RWPE2 (cell line): ENCODE measurements at regions not wholly inside any gene's neighbourhood (a gene's known extent, or its start where the extent isn't known, plus 50 kb on each side); places are given as distances from the start of the nearest gene placed in this dataset.

Experiments
- ATAC-seq: fragments of 200-7000 bp; cut with Tn5 transposase; 3 replicates; pipeline ENCODE4 v1.9.1; 2021; ENCODE audit warnings: low read depth
- DNase-seq: peaks from one replicate; pipeline ENCODE4 v3.0.0-alpha.2; 2020; ENCODE audit warnings: low spot score
- H3K27ac ChIP-seq: fragments of 450-650 bp; 2 replicates; pipeline ENCODE4 v1.5.1; 2017; ENCODE audit warnings: mild to moderate bottlenecking; ENCODE audit not compliant: poor library complexity, severe bottlenecking
- H3K27me3 ChIP-seq: fragments of 250-450 bp; sonication (Bioruptor Pico); 2 replicates; pipeline ENCODE4 v1.5.1; 2021; ENCODE audit warnings: mild to moderate bottlenecking, moderate library complexity; ENCODE audit not compliant: insufficient read depth, poor library complexity, severe bottlenecking
- H3K36me3 ChIP-seq: fragments of 250-450 bp; sonication (Bioruptor Pico); 2 replicates; pipeline ENCODE4 v1.5.1; 2020; ENCODE audit warnings: low read depth, mild to moderate bottlenecking, moderate library complexity
- H3K4me1 ChIP-seq: fragments of 250-450 bp; sonication (Bioruptor Pico); 2 replicates; pipeline ENCODE4 v1.5.1; 2021; ENCODE audit warnings: mild to moderate bottlenecking, moderate library complexity; ENCODE audit not compliant: insufficient read depth, poor library complexity, severe bottlenecking
- H3K4me3 ChIP-seq: fragments of 250-450 bp; sonication (Bioruptor Pico); 2 replicates; pipeline ENCODE4 v1.5.1; 2021; ENCODE audit warnings: mild to moderate bottlenecking, moderate library complexity; ENCODE audit not compliant: severe bottlenecking
- H3K9me3 ChIP-seq: fragments of 250-450 bp; sonication (Bioruptor Pico); 2 replicates; pipeline ENCODE4 v1.5.1; 2021; ENCODE audit warnings: mild to moderate bottlenecking, moderate library complexity; ENCODE audit not compliant: severe bottlenecking
- CTCF ChIP-seq: fragments of 450-650 bp; IDR thresholded peaks from one replicate; pipeline ENCODE4 v1.5.1; 2017; ENCODE audit warnings: mild to moderate bottlenecking, moderate library complexity; ENCODE audit not compliant: poor library complexity, severe bottlenecking

GRCh38 chr4:23441530-23442069, 448.2 kb downstream of the PPARGC1A start:
- H3K4me1 ChIP-seq = no peaks in the 10 kb centered on the region
- TF ChIP-seq CTCF = no peak
- no peaks in the 10 kb centered on the region for H3K36me3 ChIP-seq
- ATAC-seq (no peak), DNase-seq (no peak)
- H3K9me3 ChIP-seq = no peaks in the 10 kb centered on the region
- no peaks in the 10 kb centered on the region for H3K27me3 ChIP-seq
- no peak overlapping the region for H3K4me3 ChIP-seq
- no peak overlapping the region for H3K27ac ChIP-seq

- no peak for TF ChIP-seq CTCF
- Histone ChIP-seq H3K9me3 (no peaks in the 10 kb centered on the region), H3K27ac (no peak overlapping the region), H3K36me3 (no peaks in the 10 kb centered on the region), H3K4me1 (no peaks in the 10 kb centered on the region), H3K27me3 (no peaks in the 10 kb centered on the region), H3K4me3 (no peak overlapping the region)
- no peak for ATAC-seq
- no peak for DNase-seq
Observed at GRCh38 chr4:23438764-23439163, 451.1 kb downstream of the PPARGC1A start.

- Histone ChIP-seq H3K36me3 (no peaks in the 10 kb centered on the region), H3K27ac (no peak overlapping the region), H3K9me3 (no peaks in the 10 kb centered on the region), H3K4me1 (no peaks in the 10 kb centered on the region), H3K27me3 (no peaks in the 10 kb centered on the region), H3K4me3 (no peak overlapping the region)
- TF ChIP-seq CTCF = no peak
- ATAC-seq (no peak), DNase-seq (no peak)
Observed at GRCh38 chr4:23429497-23429896, 460.4 kb downstream of the PPARGC1A start.

- no peaks in the 10 kb centered on the region for H3K36me3 ChIP-seq
- no peaks in the 10 kb centered on the region for H3K9me3 ChIP-seq
- TF ChIP-seq CTCF = no peak
- H3K4me3 ChIP-seq = no peak overlapping the region
- no peak for ATAC-seq
- H3K4me1 ChIP-seq = no peaks in the 10 kb centered on the region
- no peak for DNase-seq
- no peaks in the 10 kb centered on the region for H3K27me3 ChIP-seq
- no peak overlapping the region for H3K27ac ChIP-seq
Observed at GRCh38 chr4:23425570-23425969, 464.3 kb downstream of the PPARGC1A start.

GRCh38 chr4:23423540-23423939, 466.3 kb downstream of the PPARGC1A start:
- ATAC-seq (no peak), DNase-seq (no peak)
- H3K27me3 ChIP-seq = no peaks in the 10 kb centered on the region
- no peaks in the 10 kb centered on the region for H3K4me1 ChIP-seq
- H3K27ac ChIP-seq = no peak overlapping the region
- no peaks in the 10 kb centered on the region for H3K36me3 ChIP-seq
- H3K9me3 ChIP-seq = no peaks in the 10 kb centered on the region
- no peak for TF ChIP-seq CTCF
- H3K4me3 ChIP-seq = no peak overlapping the region
